ENCODE measurements at regions not wholly inside any gene's neighbourhood (a gene's known extent, or its start where the extent isn't known, plus 50 kb on each side); places are given as distances from the start of the nearest gene placed in this dataset.
"Not testable (repeated sequence)": the region's sequence is repeated elsewhere in the genome, so short reads cannot be mapped to it uniquely, and the experiment has no call there.

DNA sequence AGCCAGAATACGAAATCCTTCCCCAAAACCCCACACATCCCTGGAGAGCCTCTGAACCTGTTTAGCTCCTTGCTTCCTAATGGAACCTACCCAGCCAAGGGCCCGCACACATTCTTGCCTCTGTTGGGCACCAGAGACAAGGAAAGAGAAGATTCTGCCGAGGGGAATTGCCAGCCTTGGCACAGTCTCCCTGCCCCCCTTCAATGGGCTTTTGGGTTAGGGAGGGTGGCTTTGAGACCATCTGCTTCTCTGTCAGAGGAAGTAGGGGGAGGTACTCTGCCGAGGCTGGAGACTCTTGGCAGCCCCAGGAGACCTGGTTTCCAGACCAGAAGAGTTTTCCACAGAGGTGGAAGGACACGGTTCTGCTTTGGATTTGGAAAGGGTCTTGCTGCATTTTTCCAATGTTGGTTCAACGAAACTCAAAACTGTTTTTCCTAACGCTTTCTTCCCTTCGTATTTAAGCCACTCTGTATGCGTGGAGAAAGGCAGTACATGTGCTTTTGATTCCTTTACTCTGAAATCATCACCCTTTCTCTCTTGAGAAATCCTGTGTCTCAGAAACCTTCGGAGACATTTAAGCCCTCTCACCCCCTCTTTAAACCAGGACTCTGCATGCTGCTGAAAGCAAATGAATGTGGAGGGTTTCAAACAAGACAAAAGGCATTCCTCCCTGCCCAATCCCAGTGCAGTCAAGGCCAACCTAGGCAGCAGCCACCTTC lies 78.8 kb upstream of the PRR23C start:
- TF ChIP-seq CTCF (conservative IDR thresholded peaks at IDR 0.05; ENCODE audit: low read length) (no peak), EZH2phosphoT487 (IDR thresholded peaks at IDR 0.05; ENCODE audit: borderline replicate concordance, low read depth, low read length) (no peak)
- Histone ChIP-seq H2AFZ (ENCODE audit: low read length) (no peak overlapping the region), H3K36me3 (ENCODE audit: insufficient read depth, low read length) (no peaks in the 10 kb centered on the region), H3K9me3 (ENCODE audit: low read length) (no peaks in the 10 kb centered on the region), H4K20me1 (ENCODE audit: insufficient read depth, low read length) (no peaks in the 10 kb centered on the region), H3K4me2 (ENCODE audit: low read length) (no peak overlapping the region), H3K4me3 (ENCODE audit: low read depth, low read length, poor library complexity, severe bottlenecking) (no peak overlapping the region), H3K4me1 (ENCODE audit: insufficient read depth, low read length, poor library complexity, severe bottlenecking) (no peaks in the 10 kb centered on the region), H3K79me2 (ENCODE audit: insufficient read depth, low read depth, low read length) (no peaks in the 10 kb centered on the region), H3K27ac (ENCODE audit: low read depth, low read length, poor library complexity, severe bottlenecking) (no peak overlapping the region), H3K9me2 (ENCODE audit: insufficient read depth, low read length) (no peaks in the 10 kb centered on the region)
- ChIA-PET CTCF (ENCODE audit: unreplicated experiment) (no interaction called here), POLR2A (no interaction called here)
- no peak for DNase-seq (ENCODE audit: low spot score)
- intact Hi-C loops (cut with micrococcal nuclease; ENCODE audit: unreplicated experiment): no loop called here
- no TSS peak for BruUV-seq (replicated peaks)

GRCh38 chr3:139124197-139124596 lies 79.5 kb upstream of the PRR23C start:
- Histone ChIP-seq H3K4me1 (ENCODE audit: insufficient read depth, low read length, poor library complexity, severe bottlenecking) (no peaks in the 10 kb centered on the region), H3K36me3 (ENCODE audit: insufficient read depth, low read length) (no peaks in the 10 kb centered on the region), H4K20me1 (ENCODE audit: insufficient read depth, low read length) (no peaks in the 10 kb centered on the region), H3K9me3 (ENCODE audit: low read length) (no peaks in the 10 kb centered on the region), H3K4me2 (ENCODE audit: low read length) (no peak overlapping the region), H3K27ac (ENCODE audit: low read depth, low read length, poor library complexity, severe bottlenecking) (no peak overlapping the region), H3K4me3 (ENCODE audit: low read depth, low read length, poor library complexity, severe bottlenecking) (no peak overlapping the region), H3K79me2 (ENCODE audit: insufficient read depth, low read depth, low read length) (no peaks in the 10 kb centered on the region), H3K9me2 (ENCODE audit: insufficient read depth, low read length) (no peaks in the 10 kb centered on the region), H2AFZ (ENCODE audit: low read length) (no peak overlapping the region)
- ChIA-PET CTCF (ENCODE audit: unreplicated experiment) (no interaction called here), POLR2A (no interaction called here)
- intact Hi-C loops (cut with micrococcal nuclease; ENCODE audit: unreplicated experiment): no loop called here
- no TSS peak for BruUV-seq (replicated peaks)
- no peak for TF ChIP-seq CTCF (conservative IDR thresholded peaks at IDR 0.05; ENCODE audit: low read length)
- no peak for TF ChIP-seq EZH2phosphoT487 (IDR thresholded peaks at IDR 0.05; ENCODE audit: borderline replicate concordance, low read depth, low read length)
- no peak for DNase-seq (ENCODE audit: low spot score)

DNA sequence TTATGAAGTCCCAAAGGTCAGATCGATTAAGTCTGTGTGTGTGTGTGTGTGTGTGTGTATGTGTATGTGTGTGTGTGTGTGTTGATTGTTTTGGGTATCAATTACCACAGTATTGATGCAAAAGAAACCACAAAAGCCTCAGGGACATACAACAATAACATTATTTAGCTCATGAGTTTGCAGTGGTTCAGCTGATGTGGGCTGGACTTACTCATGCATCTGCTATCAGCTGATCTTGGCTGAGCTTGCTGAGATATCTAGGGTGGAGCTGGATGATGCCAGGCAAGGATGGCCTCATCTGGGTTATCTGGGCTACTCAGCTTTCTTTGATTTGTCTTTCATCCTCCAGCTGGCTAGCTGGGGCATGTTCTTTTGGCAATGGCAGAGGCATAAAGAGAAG lies 82.4 kb upstream of the PRR23C start:
- Histone ChIP-seq H3K4me1 (ENCODE audit: insufficient read depth, low read length, poor library complexity, severe bottlenecking) (no peaks in the 10 kb centered on the region), H3K4me3 (ENCODE audit: low read depth, low read length, poor library complexity, severe bottlenecking) (no peak overlapping the region), H3K9me3 (ENCODE audit: low read length) (no peaks in the 10 kb centered on the region), H3K36me3 (ENCODE audit: insufficient read depth, low read length) (no peaks in the 10 kb centered on the region), H3K4me2 (ENCODE audit: low read length) (no peak overlapping the region), H3K27ac (ENCODE audit: low read depth, low read length, poor library complexity, severe bottlenecking) (no peak overlapping the region), H3K79me2 (ENCODE audit: insufficient read depth, low read depth, low read length) (no peaks in the 10 kb centered on the region), H3K9me2 (ENCODE audit: insufficient read depth, low read length) (no peaks in the 10 kb centered on the region), H2AFZ (ENCODE audit: low read length) (no peak overlapping the region), H4K20me1 (ENCODE audit: insufficient read depth, low read length) (no peaks in the 10 kb centered on the region)
- TF ChIP-seq CTCF (conservative IDR thresholded peaks at IDR 0.05; ENCODE audit: low read length) (no peak), EZH2phosphoT487 (IDR thresholded peaks at IDR 0.05; ENCODE audit: borderline replicate concordance, low read depth, low read length) (no peak)
- intact Hi-C loops (cut with micrococcal nuclease; ENCODE audit: unreplicated experiment): no loop called here
- no TSS peak for BruUV-seq (replicated peaks)
- ChIA-PET POLR2A (interaction anchor here (1.2 kb wide), 1 partner anchor 38 kb away, joined by 3 read pairs; no protein-coding TSS in a partner anchor), CTCF (ENCODE audit: unreplicated experiment) (interaction anchor here (1.4 kb wide), 1 partner anchor 28 kb away, joined by 5 read pairs; no protein-coding TSS in a partner anchor)
- DNase-seq (ENCODE audit: low spot score): no peak

DNA sequence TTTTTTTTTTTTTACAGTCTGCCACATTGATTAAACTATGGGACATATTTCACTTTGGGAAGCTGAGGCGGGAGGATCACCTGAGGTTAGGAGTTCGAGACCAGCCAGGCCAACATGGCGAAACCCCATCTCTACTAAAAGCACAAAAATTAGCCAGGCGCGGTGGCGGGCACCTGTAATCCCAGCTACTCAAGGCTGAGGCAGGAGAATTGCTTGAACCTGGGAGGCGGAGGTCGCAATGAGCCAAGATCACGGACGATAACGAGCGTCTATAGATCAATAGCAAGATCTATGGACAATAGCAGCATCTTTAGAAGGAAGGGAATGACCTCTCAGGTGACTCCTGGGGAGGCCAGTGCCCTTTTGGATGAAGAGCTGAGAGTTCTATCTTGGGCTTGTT lies 82.9 kb upstream of the PRR23C start:
- intact Hi-C loops (cut with micrococcal nuclease; ENCODE audit: unreplicated experiment); H3K4me1 ChIP-seq (ENCODE audit: insufficient read depth, low read length, poor library complexity, severe bottlenecking); H2AFZ ChIP-seq (ENCODE audit: low read length); H3K4me3 ChIP-seq (ENCODE audit: low read depth, low read length, poor library complexity, severe bottlenecking); H3K79me2 ChIP-seq (ENCODE audit: insufficient read depth, low read depth, low read length); H3K4me2 ChIP-seq (ENCODE audit: low read length); H3K9me2 ChIP-seq (ENCODE audit: insufficient read depth, low read length); H3K36me3 ChIP-seq (ENCODE audit: insufficient read depth, low read length); H4K20me1 ChIP-seq (ENCODE audit: insufficient read depth, low read length); H3K9me3 ChIP-seq (ENCODE audit: low read length); DNase-seq (ENCODE audit: low spot score); H3K27ac ChIP-seq (ENCODE audit: low read depth, low read length, poor library complexity, severe bottlenecking); BruUV-seq (replicated peaks): not testable (repeated sequence)
- ChIA-PET POLR2A (interaction anchor here (1.2 kb wide), 1 partner anchor 37 kb away, joined by 3 read pairs; no protein-coding TSS in a partner anchor), CTCF (ENCODE audit: unreplicated experiment) (interaction anchor here (1.4 kb wide), 1 partner anchor 28 kb away, joined by 5 read pairs; no protein-coding TSS in a partner anchor)
